H1 (cell line): ENCODE measurements at regions not wholly inside any gene's neighbourhood (a gene's known extent, or its start where the extent isn't known, plus 50 kb on each side); places are given as distances from the start of the nearest gene placed in this dataset.

Experiments
- CTBP2 ChIP-seq: IDR thresholded peaks from 2 replicates; pipeline ENCODE4 v1.7.0; 2011; ENCODE audit warnings: borderline replicate concordance, mild to moderate bottlenecking, moderate library complexity, mixed read lengths, low read length; ENCODE audit not compliant: insufficient read depth, insufficient read length
- POLR2A ChIP-seq, 2 experiments: IDR thresholded peaks; 1 replicate in 1 of 2; 2 replicates in 1 of 2; pipeline ENCODE4 v1.6.1; 2011; ENCODE audit warnings: low read depth in 2 of 2, low read length in 2 of 2, mild to moderate bottlenecking in 2 of 2; ENCODE audit errors: control extremely low read depth in 1 of 2
- RFX5 ChIP-seq: IDR thresholded peaks from 2 replicates; pipeline ENCODE4 v1.6.1; 2011; ENCODE audit warnings: low read depth, low read length, improper control_type of control experiment, borderline replicate concordance

- TF ChIP-seq RFX5 (no peak), POLR2A (IDR thresholded peaks at IDR 0.05; ENCODE audit: control extremely low read depth in 1 of 2, low read depth in 2 of 2, low read length in 2 of 2) (no peak), CTBP2 (no peak)
Observed at GRCh38 chr2:176413786-176414185, 144.5 kb downstream of the MTX2 start (continued).
